ENCODE measurements at regions not wholly inside any gene's neighbourhood (a gene's known extent, or its start where the extent isn't known, plus 50 kb on each side); places are given as distances from the start of the nearest gene placed in this dataset.
A peak's percentile ranks its signal among the peaks of the same experiment; 100 is the strongest.

GRCh38 chr9:78807286-78807685 lies 510.4 kb downstream of the PSAT1 start:
- peak; percentile 93 for DNase-seq (ENCODE audit: low spot score)

DNA sequence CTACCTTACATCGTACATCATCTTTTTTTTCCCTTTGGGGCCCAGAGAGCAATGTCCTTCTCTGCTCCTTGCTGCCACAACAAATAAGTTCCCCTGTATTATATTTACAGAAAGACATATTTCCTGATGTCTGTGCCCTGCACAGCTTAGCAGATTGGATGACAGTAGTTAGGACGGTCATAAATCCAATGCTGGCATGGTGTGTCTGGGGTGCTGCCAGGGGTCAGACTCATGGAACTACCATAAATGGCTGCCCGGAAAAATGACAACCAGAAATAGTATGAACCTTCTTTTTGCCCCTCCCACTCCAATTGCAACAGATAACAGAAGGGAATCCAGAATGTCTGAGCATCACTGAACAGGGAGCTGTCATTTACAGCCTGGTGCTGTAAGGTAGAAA lies 511.1 kb downstream of the PSAT1 start:
- no peak for DNase-seq (ENCODE audit: low spot score)

DNA sequence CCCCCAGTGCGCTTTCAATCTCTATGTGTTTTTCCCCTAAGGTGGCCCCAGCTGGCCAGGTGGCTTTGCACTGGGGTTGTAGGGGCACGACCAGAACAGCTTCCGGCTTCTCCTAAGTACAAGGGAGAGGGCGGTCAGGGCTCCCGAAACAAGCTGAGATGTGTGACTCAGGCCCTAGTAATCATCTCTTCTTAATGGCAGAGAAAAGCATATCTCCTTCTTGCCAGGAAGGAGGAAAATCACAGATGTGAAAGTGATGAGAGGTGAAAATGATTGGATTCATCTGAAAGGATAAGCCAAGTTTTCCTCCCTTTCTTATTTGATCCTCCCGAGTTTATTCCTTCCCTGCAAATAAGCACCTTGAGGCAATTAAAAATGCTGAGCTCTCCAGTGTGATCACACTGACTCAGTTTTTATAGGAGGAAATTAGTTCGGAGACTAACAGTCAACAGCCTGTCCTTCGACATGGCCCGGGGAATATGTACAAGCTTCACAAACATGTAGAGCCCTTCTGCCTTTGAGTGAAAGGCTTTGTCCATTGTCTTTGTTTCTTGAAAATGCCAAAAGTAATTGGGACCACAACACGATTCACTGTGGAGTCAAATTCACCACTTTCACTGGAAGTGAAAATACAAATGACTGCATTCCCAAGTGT lies 514.8 kb downstream of the PSAT1 start:
- no peak for DNase-seq (ENCODE audit: low spot score)

DNA sequence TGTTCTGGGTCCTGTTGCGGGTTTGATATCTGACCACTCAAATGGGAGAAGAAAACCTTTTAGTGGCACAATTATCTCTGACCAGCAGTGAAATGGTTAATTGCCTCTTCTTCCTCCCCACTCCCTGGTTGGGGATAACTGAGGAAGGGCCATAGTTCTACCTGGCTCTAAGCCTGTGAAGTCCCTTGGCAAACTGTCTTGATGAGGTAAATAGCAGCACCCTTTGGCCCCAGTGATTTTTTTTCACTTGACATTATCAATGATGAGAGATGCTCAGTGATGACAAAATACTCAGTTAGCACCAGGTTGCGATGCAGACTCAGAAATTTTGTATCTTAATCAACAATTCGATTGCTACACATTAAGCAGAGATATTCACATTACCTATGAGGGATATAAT lies 515.7 kb downstream of the PSAT1 start:
- no peak for DNase-seq (ENCODE audit: low spot score)

- no peak for DNase-seq (ENCODE audit: low spot score)
Measured at GRCh38 chr9:78813602-78814180, 516.8 kb downstream of the PSAT1 start.

GRCh38 chr9:78821126-78821822 lies 524.3 kb downstream of the PSAT1 start:
- peak; percentile 52 for DNase-seq (ENCODE audit: low spot score)

- DNase-seq (ENCODE audit: low spot score) = no peak
Measured at GRCh38 chr9:78826527-78826926, 529.6 kb downstream of the PSAT1 start.

DNA sequence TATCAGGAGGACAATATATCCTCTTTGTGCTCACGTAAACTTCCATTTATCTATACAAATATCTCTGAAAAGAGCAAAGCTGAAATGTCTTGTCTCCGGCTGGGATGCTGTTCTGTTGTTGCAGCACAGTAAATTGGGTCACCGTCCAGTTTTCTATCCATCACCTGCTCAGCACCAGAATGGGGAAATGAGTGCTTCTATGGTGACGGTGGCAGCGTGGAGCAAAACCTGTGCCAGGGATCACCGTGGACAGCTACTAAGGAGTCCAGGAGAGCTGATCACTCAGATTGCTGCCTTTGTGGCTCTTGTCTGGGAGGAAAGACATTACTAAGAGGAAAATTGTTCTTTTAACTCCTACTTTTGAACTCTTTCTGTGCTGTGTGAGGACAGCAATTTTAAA lies 531.6 kb downstream of the PSAT1 start:
- DNase-seq (ENCODE audit: low spot score) = no peak

- DNase-seq (ENCODE audit: low spot score) = peak; percentile 67
Measured at GRCh38 chr9:78830301-78830700, 533.4 kb downstream of the PSAT1 start.

DNA sequence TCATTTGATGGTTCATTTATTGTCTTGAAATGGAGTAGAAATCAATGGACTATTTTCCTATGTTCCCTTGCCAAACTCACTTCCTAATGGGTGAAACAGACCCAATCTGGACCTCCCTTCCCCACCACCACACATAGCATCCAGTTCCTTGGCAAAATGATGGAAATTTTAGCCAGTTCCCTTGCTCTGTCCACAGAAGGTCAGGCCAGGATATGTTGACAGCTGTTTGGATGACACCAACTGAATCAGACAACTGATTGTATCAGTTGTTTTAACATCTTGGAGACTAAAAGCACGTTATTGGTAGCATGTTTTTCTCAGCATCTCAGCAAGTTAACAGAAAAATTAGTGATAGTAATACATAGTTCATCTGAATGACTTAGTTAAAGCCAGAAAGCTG lies 534.8 kb downstream of the PSAT1 start:
- DNase-seq (ENCODE audit: low spot score) = no peak

DNA sequence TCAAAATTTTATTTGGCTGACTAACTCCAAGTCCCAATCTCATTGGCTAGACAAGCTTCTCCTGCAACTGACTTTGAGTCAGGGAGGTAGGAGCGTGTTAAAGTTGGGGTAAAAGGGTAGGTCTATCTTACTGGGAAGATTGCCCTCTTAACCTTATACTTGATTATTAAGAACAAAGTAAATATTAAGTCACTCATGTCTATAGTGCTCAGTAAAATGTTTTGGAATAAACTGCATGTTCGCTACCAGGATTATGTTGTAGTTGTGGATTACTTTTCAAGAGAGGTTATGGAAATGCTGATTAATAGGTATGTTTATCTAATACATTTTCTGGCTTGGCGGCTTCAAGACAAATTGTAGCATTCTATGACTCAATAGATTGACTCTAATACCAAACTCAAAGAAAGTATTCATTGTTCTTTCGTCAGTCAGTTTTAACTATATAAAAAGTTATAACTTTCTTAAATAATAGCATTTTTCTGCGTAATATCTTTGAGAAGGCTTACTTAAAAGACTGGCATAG lies 539.1 kb downstream of the PSAT1 start:
- DNase-seq (ENCODE audit: low spot score) = peak; percentile 9

GRCh38 chr9:78839252-78839651 lies 542.3 kb downstream of the PSAT1 start:
- no peak for DNase-seq (ENCODE audit: low spot score)

- no peak for DNase-seq (ENCODE audit: low spot score)
Measured at GRCh38 chr9:78848061-78848460, 551.1 kb downstream of the PSAT1 start.

GRCh38 chr9:78856144-78856543 lies 559.2 kb downstream of the PSAT1 start:
- no peak for DNase-seq (ENCODE audit: low spot score)

DNA sequence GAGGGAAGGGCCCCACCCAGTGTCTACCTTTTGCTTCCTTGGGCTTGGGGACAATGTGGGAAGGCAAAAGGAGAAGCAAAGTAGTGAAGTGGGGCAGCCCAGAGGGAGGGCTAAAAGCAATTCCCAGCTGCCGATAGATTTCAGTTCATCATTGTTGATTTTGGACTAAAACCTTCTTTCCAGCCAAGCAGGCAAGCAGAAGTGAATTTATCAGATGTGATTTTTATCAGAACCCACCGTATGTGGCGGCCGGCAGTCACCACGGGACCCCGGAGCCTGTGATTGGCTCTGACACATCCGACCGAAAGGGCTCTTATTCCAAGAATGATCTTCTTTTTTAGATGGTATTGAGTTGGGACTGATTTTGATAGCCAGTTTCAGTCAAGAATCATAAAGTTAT lies 559.9 kb downstream of the PSAT1 start:
- no peak for DNase-seq (ENCODE audit: low spot score)

GRCh38 chr9:78857373-78858225 lies 560.7 kb downstream of the PSAT1 start:
- no peak for DNase-seq (ENCODE audit: low spot score)

DNA sequence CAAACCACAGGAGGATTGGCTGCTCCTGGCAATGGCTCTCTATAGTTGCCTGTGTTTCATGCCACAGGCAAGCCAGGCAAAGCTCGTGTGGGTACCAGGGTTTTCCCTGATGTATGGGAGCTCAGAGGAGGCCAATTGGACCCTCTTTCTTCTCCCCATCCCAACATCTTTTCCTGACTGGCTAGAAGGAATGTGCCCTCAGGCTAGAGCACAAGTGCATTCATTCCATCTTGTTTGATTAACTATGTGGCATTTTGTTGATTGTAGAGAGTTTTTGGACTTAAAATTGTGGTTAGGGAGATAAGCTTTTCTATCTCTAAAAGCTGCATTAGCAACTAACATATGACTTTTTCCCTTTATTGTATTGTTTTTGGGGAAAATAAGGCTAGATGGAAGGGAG lies 561.3 kb downstream of the PSAT1 start:
- DNase-seq (ENCODE audit: low spot score) = no peak

GRCh38 chr9:78860801-78861475 lies 564.0 kb downstream of the PSAT1 start:
- peak; percentile 65 for DNase-seq (ENCODE audit: low spot score)

DNA sequence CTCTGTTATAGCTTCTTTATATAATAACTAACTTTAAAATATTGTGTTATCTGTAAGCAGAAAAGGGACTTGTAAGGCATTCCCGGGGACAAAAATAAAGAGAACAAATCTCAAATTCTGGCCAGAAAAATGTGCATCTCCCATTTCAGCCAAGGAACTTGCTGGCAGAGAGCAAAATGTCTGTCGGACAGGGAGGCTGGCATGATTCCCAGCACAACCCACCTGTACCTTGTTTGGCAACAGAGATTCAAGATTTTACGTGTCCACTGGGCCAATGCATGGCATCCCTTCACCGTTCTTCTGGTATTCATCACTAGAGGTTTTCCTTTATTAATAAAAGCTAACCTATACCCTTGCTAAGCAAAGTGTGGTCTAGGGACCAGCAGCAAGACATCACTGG lies 566.6 kb downstream of the PSAT1 start:
- DNase-seq (ENCODE audit: low spot score) = no peak

- DNase-seq (ENCODE audit: low spot score) = no peak
Measured at GRCh38 chr9:78865737-78866136, 568.8 kb downstream of the PSAT1 start.

DNA sequence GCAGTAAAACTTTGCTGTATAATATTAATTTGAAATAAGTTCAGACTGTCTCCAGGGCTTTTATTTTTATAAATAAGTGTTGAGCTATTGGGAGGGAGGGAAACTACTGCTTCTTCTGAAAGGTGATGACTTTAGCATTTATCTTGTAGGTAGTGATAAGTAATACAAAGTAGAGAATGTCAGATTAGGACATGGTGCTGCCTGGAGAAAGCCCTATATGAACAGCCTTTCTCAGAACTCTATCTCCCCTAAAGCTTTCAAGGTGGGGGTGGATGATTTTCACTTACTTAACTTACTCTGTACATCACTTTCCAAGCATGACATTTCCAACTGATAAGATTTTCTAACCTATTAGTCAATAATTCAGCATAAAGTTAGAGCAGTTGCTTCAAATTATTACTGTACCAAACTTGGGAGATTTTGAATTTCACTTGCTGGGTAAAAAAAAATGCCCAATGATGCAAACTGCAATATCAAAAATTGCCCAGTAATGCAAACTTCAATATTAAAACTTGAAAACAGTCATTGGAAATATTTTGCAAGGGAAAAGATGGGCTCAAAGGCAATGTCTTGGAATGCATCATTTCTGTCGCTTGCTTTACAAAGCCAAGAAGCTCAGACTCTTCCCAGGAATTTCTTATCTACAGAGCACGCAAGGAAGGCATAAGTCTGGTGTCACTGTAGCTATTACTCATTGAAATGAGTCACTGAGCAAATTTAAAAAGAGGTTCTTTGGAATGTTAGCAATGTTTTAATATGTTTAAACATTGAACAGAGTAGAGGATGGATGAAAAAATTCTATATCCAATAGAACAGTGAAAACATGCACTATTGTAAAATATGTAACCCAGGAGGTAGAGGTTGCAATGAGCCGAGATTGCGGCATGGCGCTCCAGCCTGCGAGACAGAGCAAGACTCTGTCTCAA lies 569.5 kb downstream of the PSAT1 start:
- DNase-seq (ENCODE audit: low spot score) = peak; percentile 93
